ENCODE measurements at regions not wholly inside any gene's neighbourhood (a gene's known extent, or its start where the extent isn't known, plus 50 kb on each side); places are given as distances from the start of the nearest gene placed in this dataset.

GRCh38 chrX:121558886-121559285 lies 511.5 kb downstream of the GLUD2 start:
- no peak for TF ChIP-seq CTCF (conservative IDR thresholded peaks at IDR 0.05 in 1 of 2, IDR thresholded peaks at IDR 0.05 in 1 of 2; ENCODE audit: extremely low read depth in 1 of 2, insufficient read depth in 1 of 2, low read depth in 1 of 2, low read length in 2 of 2)
- TF ChIP-seq EZH2 (IDR thresholded peaks at IDR 0.05; ENCODE audit: borderline replicate concordance, low read length): no peak

Data from mammary epithelial cell (primary cell).